ENCODE measurements at regions not wholly inside any gene's neighbourhood (a gene's known extent, or its start where the extent isn't known, plus 50 kb on each side); places are given as distances from the start of the nearest gene placed in this dataset.

DNA sequence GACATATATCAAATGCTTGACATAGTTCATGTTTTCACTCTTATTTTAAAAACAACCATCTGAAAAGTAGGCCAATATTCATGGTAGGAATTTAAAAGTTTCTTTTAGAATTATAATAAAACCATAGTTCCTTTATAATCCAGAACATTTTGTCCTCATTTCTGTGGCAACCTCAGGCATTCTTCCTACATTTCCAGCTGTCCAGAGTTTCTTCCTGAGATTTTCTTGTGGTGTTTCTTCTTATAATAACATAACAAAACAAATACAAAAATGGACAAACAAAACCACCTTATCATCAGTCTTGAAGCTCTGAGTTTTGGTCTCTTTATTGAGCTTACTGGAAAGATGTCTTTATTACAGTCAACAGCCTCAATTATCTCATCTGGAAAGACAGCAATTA is 2028.6 kb upstream of the CELF4 start:
- TF ChIP-seq CTCF (IDR thresholded peaks at IDR 0.05) (no peak), POLR2A (IDR thresholded peaks at IDR 0.05) (no peak)

Data from testis (tissue), 2 donors.